Raji (cell line): ENCODE measurements at regions not wholly inside any gene's neighbourhood (a gene's known extent, or its start where the extent isn't known, plus 50 kb on each side); places are given as distances from the start of the nearest gene placed in this dataset.

Experiments used
- POLR2A ChIP-seq: IDR thresholded peaks from 2 replicates; pipeline ENCODE4 v1.6.1; 2011; ENCODE audit warnings: low read depth, low read length, control low read depth; ENCODE audit not compliant: insufficient read depth

GRCh38 chr9:63859475-63860215 lies 1425.4 kb downstream of the FOXD4L5 start:
- no peak for TF ChIP-seq POLR2A

- TF ChIP-seq POLR2A: no peak
These were observed 1467.1 kb downstream of the FOXD4L5 start for GRCh38 chr9:63817622-63818518.

GRCh38 chr9:63816751-63817621 lies 1468.0 kb downstream of the FOXD4L5 start:
- peak; percentile 44 for TF ChIP-seq POLR2A

- TF ChIP-seq POLR2A: no peak
These were observed 1556.7 kb downstream of the FOXD4L5 start for GRCh38 chr9:63728287-63728686.
